ENCODE measurements at regions not wholly inside any gene's neighbourhood (a gene's known extent, or its start where the extent isn't known, plus 50 kb on each side); places are given as distances from the start of the nearest gene placed in this dataset.
"Not testable (repeated sequence)": the region's sequence is repeated elsewhere in the genome, so short reads cannot be mapped to it uniquely, and the experiment has no call there.

DNA sequence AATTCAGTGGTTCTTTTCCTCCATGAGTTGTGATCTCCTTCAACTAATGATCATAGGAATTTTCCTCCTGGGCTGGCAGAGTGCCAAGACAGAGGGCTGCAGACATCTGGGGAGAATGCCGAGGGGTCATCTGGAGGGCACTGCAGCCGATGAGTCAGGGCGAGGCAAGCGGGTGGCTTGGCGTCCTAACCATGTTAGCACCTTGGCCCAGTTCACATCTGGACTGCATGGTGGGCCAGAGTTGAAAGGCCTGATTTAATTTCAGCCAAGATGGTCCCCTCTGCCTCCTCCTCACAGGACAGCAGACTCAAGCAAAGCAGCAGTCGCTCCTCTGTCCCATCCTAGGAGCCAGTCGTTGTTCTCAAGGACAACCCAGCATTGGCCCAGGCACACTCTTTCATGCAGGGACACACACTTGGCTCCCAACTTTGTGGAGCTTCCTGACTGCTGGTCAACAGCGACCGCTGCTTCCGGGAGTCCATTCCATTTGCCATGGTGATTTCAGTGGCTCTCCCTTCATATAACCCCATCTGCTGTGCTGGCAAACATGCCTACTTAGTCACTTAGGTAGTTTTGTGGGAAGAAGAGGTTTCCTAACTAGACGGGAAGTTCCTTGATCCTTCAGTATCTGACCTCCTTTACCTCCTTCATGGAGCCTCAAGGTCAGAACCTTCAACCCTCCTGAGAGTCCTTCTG is 161.8 kb downstream of the TTC8 start:
- no peaks in the 10 kb centered on the region for H3K27me3 ChIP-seq (ENCODE audit: insufficient read depth, low read depth, low read length)
- no peak overlapping the region for H3K9ac ChIP-seq (ENCODE audit: low read length)
- no peak overlapping the region for H3K4me2 ChIP-seq (ENCODE audit: low read length)
- H3F3A ChIP-seq (ENCODE audit: insufficient read depth, low read length, poor library complexity, severe bottlenecking) = no peaks in the 10 kb centered on the region
- no peaks in the 10 kb centered on the region for H4K20me1 ChIP-seq (ENCODE audit: insufficient read depth)
- H3K36me3 ChIP-seq (ENCODE audit: insufficient read depth, low read length) = no peaks in the 10 kb centered on the region
- H3K27ac ChIP-seq (ENCODE audit: low read length) = no peak overlapping the region
- H3K79me2 ChIP-seq (replicated peaks; ENCODE audit: insufficient read depth, low read length) = no peaks in the 10 kb centered on the region
- no peak overlapping the region for H2AFZ ChIP-seq (ENCODE audit: low read depth, low read length)
- no peaks in the 10 kb centered on the region for H3K9me3 ChIP-seq (ENCODE audit: low read length)
- H3K4me3 ChIP-seq (ENCODE audit: low read length) = no peak overlapping the region
- no peaks in the 10 kb centered on the region for H3K9me2 ChIP-seq (ENCODE audit: insufficient read depth, low read length)
- TF ChIP-seq MXI1 (conservative IDR thresholded peaks at IDR 0.05; ENCODE audit: poor library complexity, severe bottlenecking) (no peak), EZH2 (IDR thresholded peaks at IDR 0.05; ENCODE audit: borderline replicate concordance, insufficient read depth, low read length, poor library complexity, severe bottlenecking) (no peak), SMC3 (conservative IDR thresholded peaks at IDR 0.05; ENCODE audit: poor library complexity) (no peak)

DNA sequence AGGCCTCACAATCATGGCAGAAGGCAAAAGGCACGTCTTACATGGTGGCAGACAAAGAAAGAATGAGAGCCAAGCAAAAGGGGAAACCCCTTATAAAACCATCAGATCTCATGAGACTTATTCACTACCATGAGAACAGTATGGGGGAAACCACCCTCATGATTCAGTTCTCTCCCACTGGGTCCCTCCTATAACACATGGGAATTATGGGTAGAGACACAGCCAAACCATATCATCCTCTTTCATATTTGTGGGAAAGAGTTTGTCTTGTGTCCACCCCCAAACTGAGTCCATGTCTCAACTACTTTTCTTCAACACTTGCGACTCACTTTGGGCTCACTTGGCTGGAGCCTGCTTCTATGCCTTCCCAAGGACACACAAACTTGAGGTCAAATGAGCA is 162.5 kb downstream of the TTC8 start:
- not testable (repeated sequence) for H3K9ac ChIP-seq (ENCODE audit: low read length); H4K20me1 ChIP-seq (ENCODE audit: insufficient read depth); H3K9me3 ChIP-seq (ENCODE audit: low read length); H3K36me3 ChIP-seq (ENCODE audit: insufficient read depth, low read length); H3K27me3 ChIP-seq (ENCODE audit: insufficient read depth, low read depth, low read length); H3K79me2 ChIP-seq (replicated peaks; ENCODE audit: insufficient read depth, low read length); H2AFZ ChIP-seq (ENCODE audit: low read depth, low read length); H3K4me2 ChIP-seq (ENCODE audit: low read length); H3K4me3 ChIP-seq (ENCODE audit: low read length); H3F3A ChIP-seq (ENCODE audit: insufficient read depth, low read length, poor library complexity, severe bottlenecking); H3K27ac ChIP-seq (ENCODE audit: low read length); H3K9me2 ChIP-seq (ENCODE audit: insufficient read depth, low read length)

DNA sequence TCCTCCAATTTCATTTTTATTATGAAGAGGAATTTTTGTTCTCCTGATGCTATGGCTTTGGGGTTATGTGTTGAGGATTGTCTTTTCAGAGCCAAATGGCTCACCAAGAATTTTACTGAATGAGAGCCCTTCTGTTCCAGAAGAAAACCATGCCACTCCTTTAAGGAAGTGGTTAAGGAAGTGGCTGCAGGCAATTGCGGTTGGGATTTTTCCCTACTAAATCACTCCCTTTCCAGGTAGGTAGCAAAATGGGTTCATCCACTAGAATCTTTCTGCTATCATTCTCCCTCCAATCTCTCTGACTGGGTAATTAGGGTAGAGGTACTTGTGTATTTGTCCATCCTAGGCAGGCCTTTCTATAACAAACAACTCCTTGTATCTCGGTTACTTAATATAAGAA is 163.1 kb downstream of the TTC8 start:
- no peaks in the 10 kb centered on the region for H3K36me3 ChIP-seq (ENCODE audit: insufficient read depth, low read length)
- no peak overlapping the region for H3K9ac ChIP-seq (ENCODE audit: low read length)
- no peaks in the 10 kb centered on the region for H4K20me1 ChIP-seq (ENCODE audit: insufficient read depth)
- no peaks in the 10 kb centered on the region for H3K27me3 ChIP-seq (ENCODE audit: insufficient read depth, low read depth, low read length)
- no peak overlapping the region for H3K27ac ChIP-seq (ENCODE audit: low read length)
- H3K9me2 ChIP-seq (ENCODE audit: insufficient read depth, low read length) = no peaks in the 10 kb centered on the region
- no peak for TF ChIP-seq EZH2 (IDR thresholded peaks at IDR 0.05; ENCODE audit: borderline replicate concordance, insufficient read depth, low read length, poor library complexity, severe bottlenecking)
- no peak for TF ChIP-seq POLR2AphosphoS5 (IDR thresholded peaks at IDR 0.05)
- no peak for TF ChIP-seq EP300 (conservative IDR thresholded peaks at IDR 0.05; ENCODE audit: poor library complexity, severe bottlenecking)
- TF ChIP-seq RAD21 (conservative IDR thresholded peaks at IDR 0.05) = no peak
- TF ChIP-seq, protein P1, sequence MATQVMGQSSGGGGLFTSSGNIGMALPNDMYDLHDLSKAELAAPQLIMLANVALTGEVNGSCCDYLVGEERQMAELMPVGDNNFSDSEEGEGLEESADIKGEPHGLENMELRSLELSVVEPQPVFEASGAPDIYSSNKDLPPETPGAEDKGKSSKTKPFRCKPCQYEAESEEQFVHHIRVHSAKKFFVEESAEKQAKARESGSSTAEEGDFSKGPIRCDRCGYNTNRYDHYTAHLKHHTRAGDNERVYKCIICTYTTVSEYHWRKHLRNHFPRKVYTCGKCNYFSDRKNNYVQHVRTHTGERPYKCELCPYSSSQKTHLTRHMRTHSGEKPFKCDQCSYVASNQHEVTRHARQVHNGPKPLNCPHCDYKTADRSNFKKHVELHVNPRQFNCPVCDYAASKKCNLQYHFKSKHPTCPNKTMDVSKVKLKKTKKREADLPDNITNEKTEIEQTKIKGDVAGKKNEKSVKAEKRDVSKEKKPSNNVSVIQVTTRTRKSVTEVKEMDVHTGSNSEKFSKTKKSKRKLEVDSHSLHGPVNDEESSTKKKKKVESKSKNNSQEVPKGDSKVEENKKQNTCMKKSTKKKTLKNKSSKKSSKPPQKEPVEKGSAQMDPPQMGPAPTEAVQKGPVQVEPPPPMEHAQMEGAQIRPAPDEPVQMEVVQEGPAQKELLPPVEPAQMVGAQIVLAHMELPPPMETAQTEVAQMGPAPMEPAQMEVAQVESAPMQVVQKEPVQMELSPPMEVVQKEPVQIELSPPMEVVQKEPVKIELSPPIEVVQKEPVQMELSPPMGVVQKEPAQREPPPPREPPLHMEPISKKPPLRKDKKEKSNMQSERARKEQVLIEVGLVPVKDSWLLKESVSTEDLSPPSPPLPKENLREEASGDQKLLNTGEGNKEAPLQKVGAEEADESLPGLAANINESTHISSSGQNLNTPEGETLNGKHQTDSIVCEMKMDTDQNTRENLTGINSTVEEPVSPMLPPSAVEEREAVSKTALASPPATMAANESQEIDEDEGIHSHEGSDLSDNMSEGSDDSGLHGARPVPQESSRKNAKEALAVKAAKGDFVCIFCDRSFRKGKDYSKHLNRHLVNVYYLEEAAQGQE (IDR thresholded peaks at IDR 0.05; ENCODE audit: borderline replicate concordance) = no peak
- TF ChIP-seq TAF1 (IDR thresholded peaks at IDR 0.05; ENCODE audit: low read depth) = no peak
- H3K9me3 ChIP-seq (ENCODE audit: low read length) = no peaks in the 10 kb centered on the region
- H3K4me2 ChIP-seq (ENCODE audit: low read length) = no peak overlapping the region
- no peaks in the 10 kb centered on the region for H3K79me2 ChIP-seq (replicated peaks; ENCODE audit: insufficient read depth, low read length)
- no peak overlapping the region for H2AFZ ChIP-seq (ENCODE audit: low read depth, low read length)
- no peak overlapping the region for H3K4me3 ChIP-seq (ENCODE audit: low read length)
- H3F3A ChIP-seq (ENCODE audit: insufficient read depth, low read length, poor library complexity, severe bottlenecking) = no peaks in the 10 kb centered on the region

Measured in neural cell (in vitro differentiated cells).